NCI-H748 treated with DMSO at 0.1 percent for 48 hours (cell line): ENCODE measurements at regions not wholly inside any gene's neighbourhood (a gene's known extent, or its start where the extent isn't known, plus 50 kb on each side); places are given as distances from the start of the nearest gene placed in this dataset.

Experiments used
- DNase-seq: peaks from one replicate; lab custom pipeline; 2025; lab: John Stamatoyannopoulos, UW

DNA sequence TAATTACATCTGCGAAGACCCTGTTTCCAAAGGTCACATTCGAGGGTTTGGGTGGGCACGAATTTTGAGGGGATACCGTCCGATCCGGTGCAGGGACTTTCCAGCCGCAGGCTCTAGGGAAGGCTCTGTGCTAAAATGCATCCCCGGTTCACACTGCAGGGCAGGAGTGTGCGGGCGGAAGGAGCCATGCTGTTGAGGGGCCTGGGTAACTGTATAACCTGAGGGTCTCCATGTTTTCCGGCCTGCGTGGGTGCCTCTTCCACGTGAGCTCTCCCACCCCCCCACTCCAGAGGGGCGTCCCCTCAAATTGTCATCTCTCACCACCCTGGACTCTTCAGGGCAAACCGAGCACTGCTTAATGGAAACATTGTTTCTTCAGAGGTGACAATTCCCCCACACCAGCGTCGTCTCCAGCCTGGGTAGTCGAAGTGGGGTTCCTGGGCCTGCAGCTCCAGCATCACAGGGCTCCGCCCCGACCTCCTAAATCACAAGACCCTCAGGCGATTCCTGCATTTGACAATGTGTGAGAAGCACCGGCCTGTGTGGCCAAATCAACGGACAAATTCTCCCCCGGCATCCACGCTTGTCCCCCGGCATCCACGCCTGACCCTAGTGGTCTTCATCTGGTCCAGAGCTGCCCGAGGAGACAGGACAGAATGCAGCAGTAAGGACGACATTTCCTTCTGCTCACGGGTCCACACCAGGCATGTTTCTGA is 51.2 kb downstream of the FOXL3 start:
- no peak for DNase-seq

DNA sequence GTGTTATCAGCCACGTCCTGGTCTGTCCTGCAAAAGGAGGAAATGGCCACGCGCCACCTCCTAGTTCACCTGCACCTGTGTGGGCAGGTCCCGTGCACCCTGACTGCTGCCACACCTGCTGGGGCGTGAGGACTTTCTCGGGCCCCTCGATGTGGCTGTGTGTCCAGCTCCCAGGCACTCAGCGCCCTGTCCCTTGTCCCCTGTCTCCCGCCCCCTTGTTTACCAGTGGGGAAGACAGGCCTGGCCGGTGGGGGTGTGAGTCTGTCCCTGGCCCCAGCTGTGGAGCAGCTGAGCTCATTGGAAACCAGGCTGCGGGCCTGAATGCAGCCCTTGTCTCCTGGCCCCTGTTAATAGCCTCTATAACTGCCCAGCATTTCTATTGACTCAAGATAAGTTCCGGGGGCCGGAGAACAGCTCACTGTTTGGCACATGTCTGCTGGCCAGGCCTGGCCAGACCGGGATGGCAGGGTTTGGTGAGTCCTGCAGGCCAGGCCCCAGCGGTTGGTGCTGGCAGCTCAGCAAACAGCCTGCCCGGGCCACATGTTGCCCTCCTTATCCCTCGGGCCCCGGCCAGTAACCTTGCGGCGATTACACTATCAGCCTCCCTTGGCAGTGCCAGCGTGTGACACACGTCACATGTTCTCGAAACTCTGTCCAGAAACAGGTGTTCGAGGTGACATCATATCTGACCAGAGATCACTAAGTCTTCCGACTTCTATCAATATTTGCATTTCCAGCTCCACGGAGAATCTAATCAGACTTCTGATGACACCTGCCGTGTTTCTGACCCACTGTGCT is 52.1 kb downstream of the FOXL3 start:
- DNase-seq: no peak

DNA sequence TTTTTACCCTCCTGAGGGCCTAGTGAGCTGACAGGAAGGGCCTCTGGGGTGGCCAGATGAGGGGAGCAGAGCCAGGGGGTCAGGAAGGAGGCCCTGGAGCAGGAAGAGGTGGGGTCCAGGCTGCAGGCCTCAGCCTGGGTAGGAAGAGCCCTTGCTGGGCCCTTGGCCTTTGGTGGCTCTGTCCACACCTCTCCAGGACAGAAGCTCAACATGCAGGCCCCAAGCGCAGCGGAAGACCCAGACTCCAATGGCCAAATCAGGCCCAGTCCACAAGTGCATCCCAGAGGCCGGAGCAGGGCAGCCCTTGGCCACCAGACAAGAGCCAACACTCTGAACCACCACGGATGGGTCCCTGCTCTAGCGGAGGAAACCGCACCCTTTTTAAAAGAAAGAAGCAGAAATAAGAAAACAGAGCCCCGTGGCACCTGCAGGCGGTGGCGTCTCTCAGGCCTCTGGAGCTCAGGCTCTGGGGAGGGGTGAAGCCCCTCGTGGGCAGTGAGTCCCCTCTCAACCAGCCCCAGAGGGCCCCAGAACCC is 52.8 kb downstream of the FOXL3 start:
- DNase-seq: no peak

DNA sequence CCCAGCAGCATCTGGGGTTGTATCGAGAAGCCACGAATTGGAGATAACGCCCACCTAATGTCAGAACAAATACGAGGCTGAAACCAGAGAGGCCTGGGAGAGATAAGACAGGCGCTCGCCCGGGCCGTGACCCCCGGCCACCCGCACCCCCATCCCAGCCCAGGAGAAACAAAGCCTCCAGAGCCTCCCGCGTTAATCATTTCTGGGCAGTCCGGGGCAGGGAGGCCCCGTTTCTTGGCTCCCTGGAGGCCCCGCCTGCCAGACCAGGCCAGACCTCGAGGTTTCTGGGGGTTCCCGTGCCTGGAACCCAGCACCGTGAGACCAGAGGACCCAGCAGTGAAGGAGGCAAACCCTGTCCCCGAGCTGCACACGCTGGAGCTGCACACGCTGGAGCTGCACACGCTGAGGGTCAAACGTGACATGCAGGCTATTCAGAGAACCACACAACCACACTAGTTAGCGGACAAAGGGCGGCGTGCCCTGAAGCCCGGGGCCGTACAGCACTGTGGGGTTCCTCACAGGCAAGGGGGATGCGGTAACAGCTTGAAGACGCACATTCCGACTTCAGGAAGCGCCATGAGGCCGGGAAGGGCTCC is 53.4 kb downstream of the FOXL3 start:
- DNase-seq: no peak

DNA sequence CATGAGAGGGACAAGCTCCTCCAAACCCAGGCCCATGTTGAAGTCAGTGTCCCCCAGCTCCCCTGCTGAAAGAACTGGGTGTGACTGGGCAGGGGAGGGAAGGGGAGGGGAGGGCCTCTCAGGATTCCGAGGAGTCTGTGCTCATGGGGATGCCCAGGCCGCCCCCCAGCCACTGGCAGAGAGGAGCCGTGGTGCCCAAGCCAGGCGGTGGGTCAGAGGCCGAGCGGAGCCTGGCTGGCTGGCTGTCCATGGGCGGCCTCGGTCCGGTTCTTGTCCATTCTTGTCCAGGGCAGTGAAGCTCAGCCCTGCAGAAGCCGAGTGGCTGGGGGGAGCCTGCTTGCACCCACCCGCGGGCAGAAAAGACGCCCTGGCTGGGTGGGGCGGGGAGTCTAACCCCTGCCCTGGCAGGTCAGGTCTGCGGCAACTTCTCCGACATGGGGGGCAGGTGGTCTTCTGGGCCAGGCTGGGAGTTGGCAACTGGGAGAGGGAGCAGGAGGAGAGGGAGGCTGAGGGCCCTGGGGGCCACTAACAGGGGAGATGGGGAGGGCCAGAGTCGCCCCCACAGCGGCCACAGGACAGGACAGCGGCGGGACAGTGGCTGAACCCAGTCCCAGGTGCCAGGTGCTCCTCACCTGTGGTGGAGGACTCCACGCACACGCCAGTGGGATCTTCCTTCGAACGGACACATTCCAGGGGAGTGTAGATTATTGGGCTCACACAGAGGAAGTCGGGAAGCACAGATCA is 54.1 kb downstream of the FOXL3 start:
- no peak for DNase-seq

GRCh38 chr7:344608-344994 is 54.6 kb downstream of the FOXL3 start:
- DNase-seq: no peak

- DNase-seq: no peak
Observed at GRCh38 chr7:346116-346898, 56.3 kb downstream of the FOXL3 start.

GRCh38 chr7:347001-347590 is 57.1 kb downstream of the FOXL3 start:
- DNase-seq: no peak

DNA sequence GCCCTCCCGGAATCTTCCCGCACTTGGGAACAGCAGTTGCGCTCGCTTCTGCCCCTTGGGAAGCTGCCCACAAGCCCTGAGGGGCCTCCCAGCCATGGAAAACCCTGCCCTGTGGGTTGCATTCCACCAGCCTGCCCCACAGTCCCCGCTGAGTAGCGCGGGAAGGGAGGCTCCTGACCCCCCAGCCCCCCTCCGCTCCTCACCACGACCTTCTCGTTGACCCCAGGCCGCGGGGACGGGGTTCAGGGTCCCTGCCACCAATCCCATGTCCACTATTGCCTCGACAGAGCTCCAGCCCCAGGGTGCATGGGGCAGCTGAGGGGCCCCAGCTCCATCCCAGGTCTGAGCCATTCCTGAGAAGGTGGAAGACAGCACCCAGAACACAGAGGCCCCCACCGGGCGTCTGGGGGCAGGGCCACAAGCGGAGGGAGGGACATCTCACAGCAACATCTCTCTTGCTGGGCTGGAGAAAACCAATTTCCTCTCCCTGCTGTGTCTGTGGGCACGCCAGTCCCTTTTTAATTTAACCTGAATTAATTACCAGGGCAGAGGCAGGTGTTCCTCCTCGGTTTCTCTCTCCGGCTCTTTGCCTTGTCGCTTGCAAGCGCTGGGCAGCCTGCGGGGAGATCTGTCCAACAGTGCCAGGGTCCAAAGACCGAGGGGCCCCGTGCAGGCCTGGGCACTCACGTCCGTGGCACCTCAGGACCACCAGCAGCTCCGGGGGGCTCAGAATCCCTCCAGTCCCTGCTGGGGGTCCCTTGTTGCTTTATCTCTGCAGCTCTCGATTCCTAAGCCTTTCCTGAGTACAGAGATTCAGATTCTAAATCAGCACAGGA is 57.9 kb downstream of the FOXL3 start:
- no peak for DNase-seq

DNA sequence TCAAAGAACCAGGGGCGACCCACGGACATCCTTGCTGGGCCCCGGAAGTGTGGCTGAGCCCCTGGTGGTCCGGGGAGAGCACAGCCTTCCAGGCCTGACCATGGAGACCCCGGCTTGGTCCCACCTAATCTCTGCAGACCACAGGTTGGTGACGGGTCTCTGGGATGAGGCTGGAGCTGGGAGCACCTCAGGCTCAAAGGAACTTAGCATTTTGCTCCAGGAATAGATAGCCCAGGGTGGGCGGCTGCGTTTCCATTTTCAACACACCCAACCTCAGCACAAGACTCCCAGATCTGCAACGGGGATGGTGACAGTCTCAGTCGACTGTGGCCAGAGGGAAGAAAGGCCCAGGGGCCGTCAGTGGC is 58.5 kb downstream of the FOXL3 start:
- no peak for DNase-seq

GRCh38 chr7:348962-349743 is 59.2 kb downstream of the FOXL3 start:
- DNase-seq: no peak

GRCh38 chr7:351256-351655 is 61.3 kb downstream of the FOXL3 start:
- DNase-seq: no peak

DNA sequence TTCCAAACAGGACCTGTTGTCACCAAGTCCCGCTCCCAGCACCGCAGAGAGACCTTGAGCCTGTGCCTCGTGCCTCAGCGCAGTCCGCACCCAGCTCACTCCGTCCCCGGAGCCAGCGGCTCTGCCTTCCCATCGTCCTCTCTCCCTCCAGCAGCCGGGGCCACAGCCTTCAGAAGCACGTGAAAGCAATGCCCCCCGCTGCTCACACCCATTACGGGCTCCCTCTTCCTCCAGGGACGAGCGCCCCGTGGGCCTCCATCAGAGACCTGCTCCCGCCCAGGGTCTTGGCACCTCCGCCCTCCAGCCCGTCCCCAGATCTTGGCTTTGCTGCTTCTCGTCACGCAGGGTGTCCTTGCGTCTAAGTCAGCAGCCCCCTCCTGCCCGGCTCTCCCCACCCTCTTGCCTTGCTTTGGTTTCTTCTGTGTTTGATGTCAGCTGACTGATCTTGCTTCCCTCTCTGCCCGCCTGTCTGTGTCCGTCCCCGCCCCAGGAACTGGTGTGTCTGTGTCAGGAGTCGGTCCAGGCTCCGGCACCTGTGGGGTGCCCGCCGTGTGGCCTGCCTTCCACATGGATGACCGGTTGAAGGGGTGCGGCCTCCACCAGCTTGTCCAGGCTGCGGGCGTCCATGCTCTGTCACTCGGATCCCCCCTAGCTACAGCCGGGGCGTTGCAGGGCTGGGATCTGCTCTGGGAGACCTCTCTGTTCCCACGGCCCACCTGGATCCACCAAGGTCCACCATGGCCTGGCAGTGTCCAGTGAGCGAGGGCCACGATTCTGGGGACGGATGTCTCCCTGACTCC is 61.9 kb downstream of the FOXL3 start:
- DNase-seq: no peak

GRCh38 chr7:353746-354325 is 63.9 kb downstream of the FOXL3 start:
- no peak for DNase-seq

GRCh38 chr7:354597-355470 is 64.9 kb downstream of the FOXL3 start:
- DNase-seq: no peak

DNA sequence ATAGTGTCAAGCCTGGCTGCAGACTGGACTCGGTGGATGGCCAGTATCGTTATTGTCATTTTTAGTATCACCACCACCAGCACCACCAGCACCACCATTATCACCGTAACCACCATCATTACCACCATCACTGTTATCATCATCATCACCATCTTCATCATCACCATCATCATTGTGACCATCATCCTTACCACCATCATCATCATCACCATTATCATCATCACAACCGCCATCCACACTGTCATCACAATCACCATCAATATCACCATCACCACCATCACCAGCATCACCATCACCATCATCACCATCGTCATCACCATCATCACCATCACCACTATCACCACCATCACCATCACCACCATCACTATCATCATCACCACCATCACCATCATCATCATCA is 65.6 kb downstream of the FOXL3 start:
- no peak for DNase-seq

- DNase-seq: no peak
Observed at GRCh38 chr7:356087-356486, 66.1 kb downstream of the FOXL3 start.
